ENCODE measurements at regions not wholly inside any gene's neighbourhood (a gene's known extent, or its start where the extent isn't known, plus 50 kb on each side); places are given as distances from the start of the nearest gene placed in this dataset.

DNA sequence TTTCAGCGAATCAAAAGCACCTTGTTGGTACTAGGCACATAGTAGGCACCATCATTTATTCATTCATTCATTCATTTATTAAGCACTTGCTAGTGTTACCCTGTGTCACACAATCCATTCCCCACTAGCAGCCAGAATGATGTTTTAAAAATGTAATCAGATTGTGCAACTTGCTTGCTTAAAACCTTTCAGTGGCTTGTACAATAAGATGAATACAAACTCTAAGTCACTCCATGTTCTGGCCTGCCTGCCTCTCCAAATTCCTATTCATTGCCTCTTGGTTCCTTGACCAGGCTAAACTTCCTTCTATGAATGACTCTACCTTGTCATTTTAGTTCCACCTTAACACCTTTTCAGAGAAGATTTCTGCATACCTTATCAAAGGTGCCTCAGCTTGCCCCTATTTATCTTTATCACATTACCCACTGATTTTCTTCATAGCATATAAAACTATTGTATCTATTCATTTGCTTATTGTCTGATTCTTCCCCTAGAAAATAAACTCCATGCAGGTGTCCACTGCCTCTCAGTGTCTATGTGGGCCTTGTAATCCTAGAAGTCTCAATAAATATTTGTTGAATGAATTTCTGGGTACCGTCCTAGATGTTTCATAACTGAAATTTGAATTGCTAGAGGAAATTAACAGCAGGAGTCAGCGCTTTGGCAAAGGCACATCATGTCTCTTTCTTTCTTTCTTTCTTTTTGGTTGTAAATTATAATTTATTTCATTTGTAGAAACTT is 169.5 kb downstream of the TMEM26 start:
- H3K4me3 ChIP-seq (replicated peaks; ENCODE audit: low read depth, low read length), result no peak overlapping the region
- TF ChIP-seq, protein P1, sequence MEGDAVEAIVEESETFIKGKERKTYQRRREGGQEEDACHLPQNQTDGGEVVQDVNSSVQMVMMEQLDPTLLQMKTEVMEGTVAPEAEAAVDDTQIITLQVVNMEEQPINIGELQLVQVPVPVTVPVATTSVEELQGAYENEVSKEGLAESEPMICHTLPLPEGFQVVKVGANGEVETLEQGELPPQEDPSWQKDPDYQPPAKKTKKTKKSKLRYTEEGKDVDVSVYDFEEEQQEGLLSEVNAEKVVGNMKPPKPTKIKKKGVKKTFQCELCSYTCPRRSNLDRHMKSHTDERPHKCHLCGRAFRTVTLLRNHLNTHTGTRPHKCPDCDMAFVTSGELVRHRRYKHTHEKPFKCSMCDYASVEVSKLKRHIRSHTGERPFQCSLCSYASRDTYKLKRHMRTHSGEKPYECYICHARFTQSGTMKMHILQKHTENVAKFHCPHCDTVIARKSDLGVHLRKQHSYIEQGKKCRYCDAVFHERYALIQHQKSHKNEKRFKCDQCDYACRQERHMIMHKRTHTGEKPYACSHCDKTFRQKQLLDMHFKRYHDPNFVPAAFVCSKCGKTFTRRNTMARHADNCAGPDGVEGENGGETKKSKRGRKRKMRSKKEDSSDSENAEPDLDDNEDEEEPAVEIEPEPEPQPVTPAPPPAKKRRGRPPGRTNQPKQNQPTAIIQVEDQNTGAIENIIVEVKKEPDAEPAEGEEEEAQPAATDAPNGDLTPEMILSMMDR (IDR thresholded peaks at IDR 0.05; ENCODE audit: insufficient read depth, low read length, poor library complexity, severe bottlenecking), result no peak
- DNase-seq (ENCODE audit: extremely low read depth, insufficient read length), result no peak

DNA sequence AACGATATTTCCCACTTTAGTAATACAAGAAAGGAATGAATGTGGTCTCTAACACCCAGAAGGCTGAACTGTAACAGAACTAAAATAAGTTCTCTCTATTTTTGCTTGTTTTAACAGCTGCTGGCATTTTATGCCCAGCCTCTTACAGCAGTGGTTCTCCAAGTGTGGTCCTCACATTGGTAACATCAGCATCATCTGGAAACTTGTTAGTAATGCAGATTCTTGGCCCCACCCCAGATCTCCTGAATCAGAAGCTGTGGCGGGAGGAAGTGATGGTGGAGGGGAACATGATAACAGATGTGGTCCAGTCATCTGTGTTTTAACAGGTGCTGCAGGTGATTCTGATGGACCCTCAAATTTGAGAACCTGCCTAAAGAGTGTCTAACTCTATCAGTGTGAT is 170.1 kb downstream of the TMEM26 start:
- TF ChIP-seq, protein P1 (IDR thresholded peaks at IDR 0.05; ENCODE audit: insufficient read depth, low read length, poor library complexity, severe bottlenecking), result no peak
- DNase-seq (ENCODE audit: extremely low read depth, insufficient read length), result no peak
- H3K27me3 ChIP-seq (replicated peaks; ENCODE audit: control insufficient read depth, insufficient read depth, low read length), result no peaks in the 10 kb centered on the region; the same call in 1 of the 2 replicates
- no peak overlapping the region for H3K4me3 ChIP-seq (replicated peaks; ENCODE audit: low read depth, low read length)
- no peaks in the 10 kb centered on the region for H3K36me3 ChIP-seq (ENCODE audit: control insufficient read depth, insufficient read depth, low read length)

More for the DNA sequence above, 169.5 kb downstream of the TMEM26 start:
- no peaks in the 10 kb centered on the region; the same call in 1 of the 2 replicates for H3K27me3 ChIP-seq (replicated peaks; ENCODE audit: control insufficient read depth, insufficient read depth, low read length)
- no peaks in the 10 kb centered on the region for H3K36me3 ChIP-seq (ENCODE audit: control insufficient read depth, insufficient read depth, low read length)

DNA sequence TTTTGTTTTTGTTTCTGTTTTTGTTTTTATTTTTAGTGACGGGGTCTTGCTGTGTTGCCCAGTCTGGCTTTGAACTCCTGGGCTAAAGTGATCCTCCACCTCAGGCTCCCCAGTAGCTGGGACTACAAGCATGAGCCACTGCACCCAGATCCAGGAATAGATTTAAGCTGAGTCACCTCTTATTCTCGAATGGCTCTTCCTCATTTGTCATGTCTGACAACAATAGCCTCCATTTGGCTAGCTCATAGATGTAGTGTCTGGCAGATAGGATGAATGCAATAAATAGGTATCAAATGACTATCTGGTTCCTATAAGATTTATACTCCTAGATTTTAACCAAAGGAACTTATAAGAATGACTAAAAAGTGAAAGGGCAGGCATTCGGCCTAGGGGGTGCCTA is 172.9 kb downstream of the TMEM26 start:
- Histone ChIP-seq H3K27me3 (replicated peaks; ENCODE audit: control insufficient read depth, insufficient read depth, low read length) (no peaks in the 10 kb centered on the region; the same call in 1 of the 2 replicates), H3K4me3 (replicated peaks; ENCODE audit: low read depth, low read length) (no peak overlapping the region), H3K36me3 (ENCODE audit: control insufficient read depth, insufficient read depth, low read length) (no peaks in the 10 kb centered on the region)
- TF ChIP-seq, protein P1 (IDR thresholded peaks at IDR 0.05; ENCODE audit: insufficient read depth, low read length, poor library complexity, severe bottlenecking), result no peak
- DNase-seq (ENCODE audit: extremely low read depth, insufficient read length), result no peak

DNA sequence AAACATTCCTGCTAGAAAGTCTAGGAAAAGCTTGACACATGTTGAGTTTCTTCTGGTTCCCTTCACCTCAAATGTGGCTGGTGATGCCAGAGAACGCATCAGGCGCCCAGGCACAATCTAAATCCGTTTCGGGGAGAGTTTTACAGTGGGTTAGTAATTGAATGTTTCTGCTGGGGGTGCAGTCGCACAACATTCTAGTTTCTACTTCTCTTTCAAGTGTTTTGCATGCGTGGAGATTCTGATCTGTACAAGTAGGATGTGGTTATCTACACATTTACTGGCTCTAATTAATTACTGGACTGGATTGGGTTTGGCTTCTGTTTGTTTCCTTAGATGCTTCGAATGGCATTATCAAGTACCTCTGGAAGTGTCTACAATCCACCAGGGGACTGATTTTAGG is 173.8 kb downstream of the TMEM26 start:
- no peak overlapping the region for H3K4me3 ChIP-seq (replicated peaks; ENCODE audit: low read depth, low read length)
- no peaks in the 10 kb centered on the region; the same call in 1 of the 2 replicates for H3K27me3 ChIP-seq (replicated peaks; ENCODE audit: control insufficient read depth, insufficient read depth, low read length)
- no peak for DNase-seq (ENCODE audit: extremely low read depth, insufficient read length)
- H3K36me3 ChIP-seq (ENCODE audit: control insufficient read depth, insufficient read depth, low read length), result no peaks in the 10 kb centered on the region
- TF ChIP-seq, protein P1 (IDR thresholded peaks at IDR 0.05; ENCODE audit: insufficient read depth, low read length, poor library complexity, severe bottlenecking), result no peak

DNA sequence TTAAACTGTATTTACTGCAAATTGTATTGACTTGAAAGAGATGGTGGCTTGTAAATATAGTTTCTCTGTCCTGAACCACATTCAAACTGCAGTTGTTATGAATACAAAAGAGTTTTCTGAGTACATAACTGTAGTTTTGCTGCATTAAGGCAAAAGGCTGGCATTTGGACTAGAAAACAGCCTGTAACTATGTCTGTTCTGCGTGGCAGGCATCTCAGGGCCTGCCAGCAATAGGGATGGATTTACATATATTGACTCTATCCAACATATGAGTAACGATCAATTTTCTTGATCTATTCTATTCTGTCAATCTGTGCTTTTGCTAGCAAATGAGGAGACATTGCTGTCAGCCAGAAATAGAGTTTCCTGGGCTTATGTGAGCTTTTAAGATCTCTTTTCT is 174.6 kb downstream of the TMEM26 start:
- no peak overlapping the region for H3K4me3 ChIP-seq (replicated peaks; ENCODE audit: low read depth, low read length)
- no peaks in the 10 kb centered on the region; the same call in 1 of the 2 replicates for H3K27me3 ChIP-seq (replicated peaks; ENCODE audit: control insufficient read depth, insufficient read depth, low read length)
- no peaks in the 10 kb centered on the region for H3K36me3 ChIP-seq (ENCODE audit: control insufficient read depth, insufficient read depth, low read length)
- TF ChIP-seq, protein P1 (IDR thresholded peaks at IDR 0.05; ENCODE audit: insufficient read depth, low read length, poor library complexity, severe bottlenecking), result no peak
- DNase-seq (ENCODE audit: extremely low read depth, insufficient read length), result no peak
